GM21381 (cell line): ENCODE measurements at regions not wholly inside any gene's neighbourhood (a gene's known extent, or its start where the extent isn't known, plus 50 kb on each side); places are given as distances from the start of the nearest gene placed in this dataset.

Experiments
- ATAC-seq: cut with Tn5 transposase; IDR thresholded peaks from one replicate; pipeline ENCODE4 v1.9.1; 2021; ENCODE audit warnings: mild to moderate bottlenecking, moderate library complexity; ENCODE audit not compliant: unreplicated experiment

- no peak for ATAC-seq
These were observed 70.8 kb upstream of the SIM2 start for GRCh38 chr21:36628106-36628505.

- no peak for ATAC-seq
These were observed 70.0 kb upstream of the SIM2 start for GRCh38 chr21:36628761-36629460.

- no peak for ATAC-seq
These were observed 68.3 kb upstream of the SIM2 start for GRCh38 chr21:36630485-36631206.

GRCh38 chr21:36636016-36636415 is 62.9 kb upstream of the SIM2 start:
- ATAC-seq: no peak

GRCh38 chr21:36636439-36636838 is 62.5 kb upstream of the SIM2 start:
- ATAC-seq: no peak

GRCh38 chr21:36639769-36640168 is 59.1 kb upstream of the SIM2 start:
- no peak for ATAC-seq

GRCh38 chr21:36640174-36640720 is 58.7 kb upstream of the SIM2 start:
- ATAC-seq: no peak

- ATAC-seq: no peak
These were observed 58.1 kb upstream of the SIM2 start for GRCh38 chr21:36640721-36641244.

GRCh38 chr21:36641346-36641745 is 57.6 kb upstream of the SIM2 start:
- ATAC-seq: no peak

- no peak for ATAC-seq
These were observed 57.0 kb upstream of the SIM2 start for GRCh38 chr21:36641886-36642285.

- ATAC-seq: no peak
These were observed 56.1 kb upstream of the SIM2 start for GRCh38 chr21:36642777-36643176.

- ATAC-seq: no peak
These were observed 55.3 kb upstream of the SIM2 start for GRCh38 chr21:36643374-36644250.

- no peak for ATAC-seq
These were observed 52.9 kb upstream of the SIM2 start for GRCh38 chr21:36646011-36646410.

GRCh38 chr21:36646645-36647044 is 52.3 kb upstream of the SIM2 start:
- no peak for ATAC-seq

- ATAC-seq: no peak
These were observed 51.4 kb upstream of the SIM2 start for GRCh38 chr21:36647279-36648093.
